LHCN-M2 (cell line): ENCODE measurements at regions not wholly inside any gene's neighbourhood (a gene's known extent, or its start where the extent isn't known, plus 50 kb on each side); places are given as distances from the start of the nearest gene placed in this dataset.
"Not testable (repeated sequence)": the region's sequence is repeated elsewhere in the genome, so short reads cannot be mapped to it uniquely, and the experiment has no call there.

ENCODE experiments used
- DNase-seq: peaks from one replicate; pipeline ENCODE4 v3.0.0-alpha.2; 2012; ENCODE audit warnings: low read depth

DNA sequence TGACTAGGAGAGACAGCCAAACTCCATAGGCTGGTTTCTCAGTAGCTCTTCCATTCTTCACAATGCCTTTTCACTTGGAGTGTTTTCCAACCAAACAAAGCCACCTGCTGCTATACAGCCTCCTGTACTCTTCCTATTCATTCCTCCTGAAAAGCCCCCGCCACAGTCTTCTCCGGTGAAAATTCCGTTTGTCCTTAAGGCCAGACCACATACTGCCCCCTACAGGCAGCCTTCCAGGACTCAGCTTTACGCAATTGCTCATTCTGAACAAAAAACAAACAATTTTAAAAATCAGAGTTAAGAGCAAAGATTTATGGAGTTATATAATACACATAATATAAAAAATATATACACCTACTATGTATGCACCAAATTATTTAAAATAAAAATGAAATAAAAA is 611.5 kb downstream of the COL12A1 start:
- not testable (repeated sequence) for DNase-seq

DNA sequence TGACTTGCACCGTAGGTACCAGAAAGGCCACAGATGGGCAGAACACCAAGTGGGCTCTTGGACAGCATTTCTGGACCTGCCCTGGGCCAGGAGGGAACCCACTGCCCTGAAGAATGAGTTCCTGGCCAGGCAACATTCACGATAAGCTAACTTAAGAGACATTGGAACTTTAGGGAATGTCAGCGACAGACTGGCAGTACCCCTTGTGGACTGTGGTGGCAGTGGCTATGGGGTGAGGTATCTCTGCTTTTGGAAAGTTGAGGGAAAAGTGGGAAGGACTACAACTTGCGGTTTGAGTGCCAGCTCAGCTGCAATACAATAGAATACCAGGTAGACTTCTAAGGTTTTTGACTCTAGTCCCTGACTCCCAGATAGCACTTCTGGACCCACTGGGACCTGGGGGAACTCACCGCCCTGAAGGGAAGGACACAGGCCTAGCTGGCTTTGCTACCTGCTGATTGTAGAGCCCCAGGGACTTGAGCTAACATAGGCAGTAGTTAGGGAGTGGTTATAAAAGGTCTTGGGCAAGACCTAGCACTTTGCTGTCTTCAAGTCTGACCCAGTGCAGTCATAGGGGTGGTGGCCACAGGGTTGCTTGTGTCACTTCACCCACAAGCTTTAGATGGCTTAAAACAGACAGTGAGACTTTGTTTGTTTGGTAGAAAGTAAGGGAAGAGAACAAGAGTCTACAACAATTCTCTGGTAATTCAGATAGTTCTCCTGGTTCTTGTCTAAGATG is 617.6 kb downstream of the COL12A1 start:
- no peak for DNase-seq

DNA sequence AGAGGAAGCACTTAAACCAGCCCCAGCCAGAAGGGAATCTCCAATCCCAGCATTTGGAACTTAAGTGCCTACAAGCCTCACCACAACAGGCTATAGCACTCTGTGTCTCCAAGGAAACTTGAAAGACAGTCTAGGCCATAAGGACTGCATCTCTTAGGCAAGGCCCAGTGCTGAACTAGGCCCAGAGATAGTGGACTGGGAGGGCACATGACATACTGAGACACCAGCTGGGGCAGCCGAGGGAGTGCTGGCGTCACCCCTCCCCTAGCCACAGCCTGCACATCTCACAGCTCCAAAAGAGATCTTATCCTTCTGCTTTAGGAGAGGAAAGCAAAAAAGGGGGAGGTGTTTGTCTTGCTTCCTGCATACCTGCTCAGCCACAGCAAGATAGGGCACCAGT is 618.5 kb downstream of the COL12A1 start:
- DNase-seq, result no peak

DNA sequence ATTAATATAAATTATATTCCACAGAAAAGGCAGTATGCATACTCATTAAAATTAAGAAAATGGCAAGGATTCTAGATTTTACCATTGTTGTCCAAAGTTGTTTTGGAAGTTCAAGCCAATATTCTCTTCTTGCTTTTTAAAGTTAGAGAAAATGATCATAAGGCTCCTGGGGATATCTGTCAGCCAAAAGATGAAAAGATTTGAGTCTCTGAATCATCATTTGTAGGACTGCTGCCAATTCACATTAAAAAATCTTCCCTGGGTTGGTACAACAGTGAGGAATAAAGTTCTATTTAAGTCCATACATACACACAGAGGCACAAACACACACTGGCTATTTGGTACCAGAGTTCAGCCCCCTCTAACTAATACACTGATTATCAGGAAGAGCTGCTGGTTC is 620.1 kb downstream of the COL12A1 start:
- peak; percentile 68 for DNase-seq

DNA sequence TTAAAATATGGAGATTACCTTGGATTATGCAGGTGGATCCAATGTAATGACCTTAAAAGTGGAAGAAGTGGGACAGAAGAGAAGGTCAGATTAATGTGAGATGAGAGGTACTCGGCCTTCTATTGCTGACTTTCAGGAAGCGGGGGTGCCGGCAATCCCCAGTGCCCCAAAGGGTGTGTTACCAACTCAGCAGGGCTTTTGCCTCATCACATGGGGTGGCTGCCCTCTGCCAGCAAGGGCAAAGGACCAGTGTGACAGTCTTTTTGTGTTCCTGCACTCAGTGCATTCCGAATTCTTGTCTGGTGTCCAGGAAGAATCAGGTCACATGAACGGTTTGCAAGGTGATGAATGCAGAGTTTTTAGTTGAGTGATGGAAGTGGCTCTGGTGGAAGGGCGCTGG is 624.2 kb downstream of the COL12A1 start:
- DNase-seq, result no peak

DNA sequence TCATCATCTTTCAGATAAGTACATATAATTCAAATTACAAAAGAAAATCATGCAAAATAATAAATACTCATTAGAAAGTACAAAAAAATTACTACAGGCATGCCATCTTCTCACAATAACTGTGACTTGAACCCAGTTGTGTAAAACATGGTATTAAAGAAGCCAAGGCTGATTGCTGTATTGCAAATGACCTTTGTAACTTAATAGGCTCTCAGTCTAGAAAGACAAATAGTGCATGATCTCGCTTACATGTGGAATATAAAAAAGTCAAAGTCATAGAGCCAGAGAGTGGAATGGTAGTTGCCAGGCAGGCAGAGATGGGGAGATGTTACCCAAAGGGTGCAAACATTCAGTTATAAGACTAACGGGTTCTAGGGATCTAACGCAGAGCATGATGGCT is 626.1 kb downstream of the COL12A1 start:
- DNase-seq, result no peak

DNA sequence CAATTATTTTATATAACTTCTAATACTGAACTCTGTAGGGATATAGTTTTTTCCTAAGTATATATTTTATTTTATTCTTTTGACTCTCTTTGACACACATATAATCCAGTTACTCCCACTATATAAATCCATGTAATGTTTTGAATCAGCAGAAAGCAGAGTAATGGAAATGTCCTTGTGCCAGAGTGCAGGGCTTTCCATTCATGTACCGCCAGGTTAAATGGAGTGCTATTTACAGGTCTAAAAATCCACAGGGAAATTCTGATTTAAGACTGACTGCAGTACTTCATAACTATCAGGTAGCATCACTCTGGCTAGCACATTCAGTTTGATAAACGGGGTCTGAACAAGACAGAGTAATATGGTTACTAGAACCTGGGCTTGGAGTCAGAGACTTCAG is 626.8 kb downstream of the COL12A1 start:
- DNase-seq, result no peak

DNA sequence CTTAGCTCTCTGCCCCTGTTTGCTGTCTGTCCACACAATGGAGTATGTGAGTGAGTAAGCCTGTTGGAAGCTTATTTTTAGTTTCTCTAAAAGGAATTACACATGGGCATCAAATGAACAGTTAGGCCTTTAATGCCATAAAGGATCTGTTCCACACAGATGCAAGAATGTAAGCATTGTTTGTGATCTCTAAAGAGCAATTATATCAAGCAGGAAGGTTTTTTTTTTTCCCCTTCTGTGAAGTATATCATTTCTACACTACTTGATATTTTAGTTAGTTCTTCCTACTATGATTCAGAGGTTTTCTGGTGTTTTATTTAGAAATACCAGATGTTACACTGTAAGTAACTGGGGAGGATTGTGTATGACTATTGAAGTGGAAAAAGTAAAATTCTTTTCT is 627.5 kb downstream of the COL12A1 start:
- DNase-seq, result peak; percentile 70

DNA sequence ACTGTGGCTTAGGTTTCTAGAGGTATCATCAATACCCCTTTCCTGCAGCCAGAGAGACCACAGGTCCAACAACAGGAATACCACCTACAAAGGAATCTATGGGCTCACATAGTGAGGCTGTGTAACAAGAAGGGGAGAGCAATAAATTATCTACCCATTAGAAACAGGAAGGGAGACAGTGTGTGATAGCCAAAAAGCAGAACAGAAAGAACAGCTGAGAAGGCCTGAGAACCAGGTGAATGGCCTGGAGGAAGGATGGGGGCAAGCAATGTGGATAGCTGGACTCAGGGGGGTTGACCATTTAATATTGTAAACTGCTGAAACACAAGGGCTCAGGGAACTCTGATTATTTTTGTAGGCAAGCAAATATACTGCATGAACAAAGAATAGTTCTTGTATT is 628.2 kb downstream of the COL12A1 start:
- no peak for DNase-seq

DNA sequence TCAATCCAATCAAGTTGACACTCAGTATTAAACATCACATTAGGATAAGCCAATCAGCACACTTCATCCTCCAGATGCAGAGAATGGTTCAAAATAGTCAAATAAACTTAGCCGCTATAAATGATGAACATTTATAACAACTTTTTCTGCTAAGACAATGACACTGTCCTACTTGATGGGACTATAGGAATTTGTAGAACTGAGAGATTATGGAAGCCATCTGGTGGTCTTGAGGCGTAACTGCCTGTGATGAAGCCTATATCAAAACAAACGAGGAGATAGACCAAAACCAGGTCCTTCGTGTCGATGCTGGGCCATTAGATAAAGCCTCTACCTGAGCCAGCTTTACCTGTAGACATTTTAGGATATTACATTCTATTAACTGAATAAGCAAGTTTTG is 631.1 kb downstream of the COL12A1 start:
- peak; percentile 29 for DNase-seq

DNA sequence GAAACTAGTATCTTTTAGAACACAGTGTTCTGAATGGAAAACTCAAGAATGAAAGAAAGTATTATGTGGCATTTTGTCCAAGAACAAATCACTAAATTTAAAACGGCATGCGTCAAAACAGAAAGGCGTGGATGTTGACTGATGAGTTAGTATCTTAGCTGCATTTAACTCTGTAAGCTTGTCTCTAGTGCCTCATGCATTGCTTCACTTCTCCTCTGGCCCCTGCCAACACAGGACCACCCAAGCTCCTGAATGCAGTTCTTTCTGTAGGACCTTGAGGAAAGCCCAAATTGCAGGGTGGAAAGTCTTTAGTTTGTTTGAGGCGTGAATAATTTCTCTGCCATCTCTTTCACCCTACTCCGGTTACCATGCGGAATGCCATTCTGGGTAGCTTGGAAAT is 632.2 kb downstream of the COL12A1 start:
- no peak for DNase-seq

DNA sequence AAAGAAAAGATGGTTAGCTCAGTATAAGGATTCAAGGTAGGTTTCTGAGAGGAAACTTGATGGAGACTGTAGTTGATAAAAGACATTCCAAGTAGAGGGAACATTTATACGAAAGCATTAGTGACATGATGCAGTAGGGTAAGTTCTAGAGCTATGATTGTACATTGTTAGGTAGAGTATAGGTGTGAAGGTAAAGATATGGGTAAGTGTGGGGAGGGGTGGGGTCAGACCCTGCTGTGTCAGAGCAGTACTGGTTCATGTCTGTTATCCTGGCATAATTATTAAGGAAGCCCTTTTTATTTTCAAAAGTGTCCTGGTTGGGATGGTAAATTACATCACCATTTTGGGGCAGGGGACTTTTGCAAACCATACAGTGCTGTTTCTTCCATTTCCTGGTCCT is 635.8 kb downstream of the COL12A1 start:
- DNase-seq, result no peak

DNA sequence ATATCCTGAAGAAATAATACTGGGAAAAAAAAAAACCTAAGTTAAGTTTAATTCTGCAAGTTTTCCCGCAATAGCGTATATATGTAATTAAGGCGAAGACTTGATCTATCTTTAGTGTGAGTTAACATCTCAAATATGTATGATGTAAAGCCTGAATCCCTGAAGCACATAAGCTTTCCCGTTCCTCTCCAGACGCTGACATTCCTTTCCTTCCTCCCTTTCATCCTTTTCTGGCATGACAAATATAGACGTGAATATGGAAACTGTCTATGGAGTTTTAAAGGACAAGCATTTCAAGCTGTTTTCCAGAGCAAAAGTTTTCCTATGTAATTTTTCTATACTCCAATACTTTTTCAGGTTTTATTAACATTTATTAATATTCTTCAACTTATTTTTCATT is 637.0 kb downstream of the COL12A1 start:
- no peak for DNase-seq

DNA sequence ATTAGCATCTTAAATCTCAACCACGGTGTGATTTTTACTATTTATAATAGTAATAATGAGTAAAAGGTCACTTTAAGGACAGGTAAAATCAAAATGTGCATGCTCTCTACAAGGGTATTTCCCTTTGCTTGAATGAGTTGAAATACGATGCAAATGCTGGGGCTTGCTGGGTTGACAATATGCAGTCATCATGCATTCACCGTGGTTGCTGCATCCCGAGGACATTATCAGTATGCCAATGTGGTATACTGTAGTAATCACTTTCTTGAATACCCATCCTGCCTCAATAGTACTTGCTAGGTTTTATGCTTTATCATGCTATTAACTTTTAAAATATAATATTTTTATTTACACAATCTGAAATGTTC is 637.9 kb downstream of the COL12A1 start:
- DNase-seq, result not testable (repeated sequence)

DNA sequence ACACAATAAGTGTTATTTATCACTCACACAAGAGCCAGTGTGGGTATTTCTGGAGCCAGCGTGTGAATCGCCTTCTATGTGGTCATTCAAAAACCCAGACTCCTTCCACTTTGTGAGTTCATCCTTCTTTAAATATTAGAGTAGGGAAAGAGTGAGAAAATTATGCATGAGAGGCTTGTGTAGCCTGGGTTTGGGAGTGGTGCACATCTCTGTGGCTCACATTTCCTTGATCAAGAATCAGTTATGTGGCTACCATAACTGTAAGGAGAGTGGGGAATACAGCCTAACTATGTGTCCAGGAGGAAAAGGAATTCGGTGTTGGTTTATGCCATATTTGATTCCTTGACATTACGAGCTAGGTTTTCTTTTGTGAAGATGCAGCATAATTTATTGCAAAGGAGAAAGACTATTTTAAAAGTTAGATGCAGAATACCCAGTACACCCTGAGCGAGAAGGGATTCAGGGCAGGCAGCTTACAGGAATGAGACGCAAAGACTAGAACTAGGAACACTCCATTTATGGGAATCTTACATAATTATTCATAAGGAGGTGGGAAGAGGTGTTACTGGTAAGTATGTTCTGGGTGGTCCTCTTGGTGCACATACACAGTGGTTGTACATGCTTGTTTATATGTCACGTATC is 638.5 kb downstream of the COL12A1 start:
- DNase-seq, result no peak

DNA sequence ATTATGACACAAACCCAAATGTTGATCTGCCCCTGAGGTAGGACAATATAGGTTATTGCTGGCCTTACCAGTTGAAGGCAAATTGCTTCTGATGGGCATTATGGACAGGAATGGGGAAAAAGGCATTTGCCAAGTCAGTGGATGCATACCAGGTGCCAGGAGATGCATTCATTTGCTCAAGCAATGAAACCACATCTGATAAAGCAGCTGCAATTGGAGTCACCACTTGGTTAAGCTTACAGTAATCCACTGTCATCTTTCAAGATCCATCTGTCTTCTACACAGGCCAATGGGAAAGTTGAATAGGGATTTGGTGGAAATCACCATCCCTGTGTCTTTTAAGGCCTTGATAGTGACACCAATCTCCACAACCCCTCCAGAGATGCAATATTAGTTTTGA is 648.6 kb downstream of the COL12A1 start:
- peak; percentile 9 for DNase-seq

DNA sequence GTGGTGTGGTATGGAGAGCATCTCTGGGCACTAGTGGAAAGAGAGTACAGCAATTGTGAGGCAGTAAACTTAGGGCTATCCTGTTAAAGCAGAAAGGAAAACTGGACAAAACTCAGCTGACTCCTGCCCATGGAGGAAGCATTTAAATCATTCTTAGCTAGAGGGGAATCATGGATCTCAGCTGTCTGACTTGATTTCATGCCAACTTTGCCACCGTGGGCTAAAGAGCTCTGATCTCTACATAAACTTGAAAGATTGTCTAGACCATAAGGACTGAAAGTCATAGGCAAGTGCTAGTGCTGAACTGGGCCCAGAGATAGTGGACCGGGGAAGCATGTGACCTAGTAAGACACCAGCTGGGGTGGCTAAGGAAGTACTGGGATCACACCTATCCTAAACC is 651.8 kb downstream of the COL12A1 start:
- peak; percentile 10 for DNase-seq

DNA sequence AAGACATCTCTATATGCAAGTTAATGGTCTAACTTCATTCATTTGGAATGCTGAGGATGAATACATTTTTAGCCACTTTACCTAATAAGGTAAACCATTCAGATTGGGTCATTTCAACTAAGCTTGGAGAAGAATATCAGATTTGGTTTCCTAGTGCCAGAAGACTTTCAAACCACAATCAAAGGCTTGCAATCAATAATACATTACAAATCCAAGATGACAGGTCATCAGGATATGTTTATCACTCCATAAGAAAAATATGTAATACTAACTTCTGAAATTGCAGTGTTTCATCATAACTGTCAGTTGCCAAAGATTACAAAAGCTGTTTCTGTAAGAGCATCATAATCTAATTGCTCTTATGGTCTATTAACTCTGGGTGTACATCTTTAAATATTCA is 654.0 kb downstream of the COL12A1 start:
- DNase-seq, result peak; percentile 43

DNA sequence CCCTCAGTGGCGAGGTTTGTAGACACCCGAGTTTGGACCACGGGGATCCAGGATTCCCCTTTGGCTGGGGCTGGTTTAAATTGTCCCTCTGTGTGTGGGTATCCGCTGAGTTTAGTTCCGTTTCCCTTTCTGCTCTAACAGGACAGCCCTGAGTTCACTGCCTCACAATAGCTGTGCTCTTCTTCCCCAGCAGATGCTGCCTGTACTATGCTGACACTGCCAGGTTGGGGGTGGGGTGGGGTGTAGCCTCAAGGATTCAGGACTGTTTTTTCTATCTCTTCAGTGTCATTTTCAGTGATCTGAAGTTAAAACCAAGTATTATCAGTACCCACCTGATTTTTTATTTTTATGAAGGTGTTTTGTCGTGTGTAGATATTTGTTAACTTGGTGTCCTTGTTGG is 655.0 kb downstream of the COL12A1 start:
- DNase-seq, result no peak

DNA sequence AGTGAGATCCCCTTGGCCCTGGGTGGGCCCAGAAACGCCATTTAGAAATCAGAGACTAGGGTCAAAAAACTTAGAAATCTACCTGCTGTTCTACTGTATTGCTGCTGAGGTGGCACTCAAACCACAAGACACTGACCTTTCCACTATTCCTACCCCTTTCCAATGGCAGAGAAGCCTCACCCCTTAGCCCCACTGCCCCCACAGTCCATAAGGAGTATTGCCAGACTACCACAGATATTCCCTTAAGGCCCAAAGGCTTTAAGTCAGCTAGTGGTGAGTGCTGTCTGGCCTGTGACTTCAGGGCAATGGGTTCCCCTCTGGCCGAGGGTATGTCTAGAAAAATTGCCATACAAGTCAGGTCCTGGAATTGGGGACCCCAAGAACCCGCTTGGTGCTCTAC is 656.1 kb downstream of the COL12A1 start:
- no peak for DNase-seq

DNA sequence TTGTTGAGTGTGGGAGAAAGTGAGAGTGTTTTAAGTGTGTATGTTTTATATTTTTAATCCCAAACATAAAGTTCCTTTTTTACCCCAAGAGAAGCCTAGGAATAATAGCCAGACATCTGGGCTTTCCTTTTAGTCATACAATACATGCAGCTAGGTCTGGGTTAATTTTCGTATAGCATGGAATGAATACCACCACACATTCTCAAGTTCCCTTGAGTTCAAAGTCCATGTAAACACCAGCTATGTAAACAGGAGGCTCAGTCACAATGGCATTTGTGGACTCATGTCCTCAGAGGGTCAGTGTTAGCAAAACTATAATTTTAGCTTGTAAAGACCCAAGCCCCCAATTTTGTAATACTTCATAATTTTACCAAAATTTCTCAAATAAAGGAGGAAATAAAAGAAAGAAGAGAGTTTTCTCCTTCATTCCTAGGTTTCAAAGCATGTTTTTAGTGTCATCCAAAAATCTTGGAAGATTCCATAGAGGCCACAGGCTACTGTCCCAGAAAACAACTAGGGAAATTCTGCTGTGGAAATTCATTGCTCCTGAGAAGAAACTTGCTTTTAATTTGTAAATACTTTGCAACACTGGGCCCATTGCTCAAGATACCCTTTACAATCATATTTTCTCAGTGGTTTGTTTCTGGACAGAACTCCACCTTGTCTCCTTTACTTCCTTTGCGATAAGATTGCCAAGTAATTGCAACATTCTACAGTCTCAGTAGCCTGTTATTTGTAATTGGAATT is 671.2 kb downstream of the COL12A1 start:
- DNase-seq, result peak; percentile 68

DNA sequence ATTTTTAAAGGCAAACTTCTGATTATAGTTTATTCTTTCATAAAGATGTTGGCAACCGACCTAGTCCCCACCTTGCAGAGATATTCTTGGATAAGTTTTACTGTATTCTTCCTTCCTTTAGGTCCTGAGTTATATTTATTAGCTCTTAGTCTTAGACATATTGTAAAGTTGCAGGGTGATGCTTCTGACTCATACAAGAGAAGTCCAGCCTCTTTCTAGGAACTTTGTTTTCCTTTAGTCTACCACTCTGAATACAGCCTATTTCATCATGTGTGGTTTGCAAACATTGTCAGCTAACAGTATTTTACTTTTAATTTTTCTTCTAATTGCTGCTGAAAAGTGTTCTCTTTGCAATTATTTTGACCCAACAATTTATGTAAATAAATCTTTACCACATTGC is 686.7 kb downstream of the COL12A1 start:
- DNase-seq, result peak; percentile 56

DNA sequence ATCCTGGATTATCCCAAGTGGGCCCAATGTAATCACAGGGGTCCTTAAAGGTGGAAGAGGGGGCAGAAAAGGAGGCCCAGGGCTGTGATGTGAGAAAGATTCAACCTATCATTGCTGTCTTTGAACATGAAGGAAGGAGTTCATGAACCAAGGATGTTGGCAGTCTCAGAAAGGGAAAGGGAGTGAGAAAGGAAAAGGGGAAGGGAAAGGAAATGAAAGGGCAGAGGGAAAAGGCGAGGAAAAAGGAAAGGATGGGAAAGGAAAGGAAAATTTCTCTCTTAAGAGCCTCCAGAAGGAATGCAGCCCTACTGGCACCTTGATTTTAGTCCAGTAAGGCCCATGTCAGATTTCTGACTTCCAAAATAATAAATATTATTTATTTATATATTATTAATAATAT is 687.8 kb downstream of the COL12A1 start:
- no peak for DNase-seq
